DND-41 (cell line): ENCODE measurements at regions not wholly inside any gene's neighbourhood (a gene's known extent, or its start where the extent isn't known, plus 50 kb on each side); places are given as distances from the start of the nearest gene placed in this dataset.

ENCODE experiments used
- EZH2 ChIP-seq: IDR thresholded peaks from 3 replicates; pipeline ENCODE4 v1.6.1; 2012; ENCODE audit warnings: borderline replicate concordance, low read depth, mild to moderate bottlenecking, moderate library complexity, low read length, inconsistent platforms; ENCODE audit not compliant: severe bottlenecking
- TF ChIP-seq, protein P1 (sequence below): IDR thresholded peaks from 2 replicates; pipeline ENCODE4 v1.5.1; 2012; ENCODE audit warnings: borderline replicate concordance, low read length, moderate library complexity, mild to moderate bottlenecking; ENCODE audit not compliant: poor library complexity, severe bottlenecking; ENCODE audit errors: extremely low read depth

DNA sequence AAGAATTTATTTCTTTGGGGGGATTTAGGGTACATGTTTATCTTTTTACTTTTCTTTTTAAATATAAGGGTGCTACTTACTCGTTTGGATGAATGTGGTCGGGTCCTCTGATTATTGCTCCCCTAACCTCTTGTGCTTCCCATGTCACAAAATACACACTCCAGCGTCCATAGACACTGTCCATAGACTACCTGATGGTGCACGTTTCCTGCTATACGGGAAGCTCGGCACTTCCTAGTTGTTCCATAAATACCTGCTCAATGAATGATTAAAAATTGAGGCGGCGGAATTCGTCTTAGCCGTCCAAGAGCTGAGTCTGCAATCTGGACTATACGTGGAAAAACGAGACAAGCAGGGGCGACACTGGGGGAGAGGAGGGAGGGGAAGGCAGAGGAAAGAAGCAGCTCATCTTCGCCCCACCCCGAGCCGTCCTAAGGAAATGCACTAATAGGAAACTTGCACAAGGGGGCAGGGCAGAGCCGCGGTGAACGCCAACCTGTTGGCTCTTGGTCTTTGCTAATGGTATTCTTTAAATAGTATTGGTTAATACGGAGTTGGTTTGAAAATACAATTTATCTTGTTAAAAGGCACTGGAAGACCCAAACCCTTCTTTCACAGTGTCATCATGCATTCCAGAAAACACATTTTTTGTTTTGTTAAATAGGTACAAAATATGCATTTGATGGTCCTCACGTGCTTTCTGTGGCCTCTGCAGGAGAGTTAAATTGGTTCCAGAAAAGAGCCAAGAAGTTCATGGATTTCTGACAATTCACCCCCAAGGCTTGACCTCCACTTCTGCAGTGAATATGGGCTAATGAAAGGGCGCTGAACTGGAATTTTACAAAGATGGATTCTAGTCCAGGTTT lies 73.0 kb upstream of the KCTD1 start:
- TF ChIP-seq, protein P1, sequence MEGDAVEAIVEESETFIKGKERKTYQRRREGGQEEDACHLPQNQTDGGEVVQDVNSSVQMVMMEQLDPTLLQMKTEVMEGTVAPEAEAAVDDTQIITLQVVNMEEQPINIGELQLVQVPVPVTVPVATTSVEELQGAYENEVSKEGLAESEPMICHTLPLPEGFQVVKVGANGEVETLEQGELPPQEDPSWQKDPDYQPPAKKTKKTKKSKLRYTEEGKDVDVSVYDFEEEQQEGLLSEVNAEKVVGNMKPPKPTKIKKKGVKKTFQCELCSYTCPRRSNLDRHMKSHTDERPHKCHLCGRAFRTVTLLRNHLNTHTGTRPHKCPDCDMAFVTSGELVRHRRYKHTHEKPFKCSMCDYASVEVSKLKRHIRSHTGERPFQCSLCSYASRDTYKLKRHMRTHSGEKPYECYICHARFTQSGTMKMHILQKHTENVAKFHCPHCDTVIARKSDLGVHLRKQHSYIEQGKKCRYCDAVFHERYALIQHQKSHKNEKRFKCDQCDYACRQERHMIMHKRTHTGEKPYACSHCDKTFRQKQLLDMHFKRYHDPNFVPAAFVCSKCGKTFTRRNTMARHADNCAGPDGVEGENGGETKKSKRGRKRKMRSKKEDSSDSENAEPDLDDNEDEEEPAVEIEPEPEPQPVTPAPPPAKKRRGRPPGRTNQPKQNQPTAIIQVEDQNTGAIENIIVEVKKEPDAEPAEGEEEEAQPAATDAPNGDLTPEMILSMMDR = peak; percentile 67
- no peak for TF ChIP-seq EZH2
